ENCODE measurements at regions not wholly inside any gene's neighbourhood (a gene's known extent, or its start where the extent isn't known, plus 50 kb on each side); places are given as distances from the start of the nearest gene placed in this dataset.

DNA sequence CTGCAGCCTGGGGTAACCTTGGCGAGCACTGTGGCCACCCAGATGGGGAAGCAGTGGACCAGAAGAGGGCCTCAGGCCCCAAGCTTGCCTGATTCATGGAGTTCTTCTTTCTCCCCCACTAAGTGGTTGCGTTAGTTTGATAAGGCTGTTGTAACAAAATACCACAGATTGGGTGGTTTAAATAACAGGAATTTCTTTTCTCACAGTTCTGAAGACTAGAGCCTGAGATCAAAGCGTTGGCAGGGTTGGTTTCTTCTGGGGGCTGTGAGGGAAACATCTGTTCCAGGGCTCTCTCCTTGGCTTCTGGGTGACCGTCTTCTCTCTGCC is 105.7 kb upstream of the GATB start:
- H3K9ac ChIP-seq (ENCODE audit: low read length in 5 of 5), result no peak overlapping the region

DNA sequence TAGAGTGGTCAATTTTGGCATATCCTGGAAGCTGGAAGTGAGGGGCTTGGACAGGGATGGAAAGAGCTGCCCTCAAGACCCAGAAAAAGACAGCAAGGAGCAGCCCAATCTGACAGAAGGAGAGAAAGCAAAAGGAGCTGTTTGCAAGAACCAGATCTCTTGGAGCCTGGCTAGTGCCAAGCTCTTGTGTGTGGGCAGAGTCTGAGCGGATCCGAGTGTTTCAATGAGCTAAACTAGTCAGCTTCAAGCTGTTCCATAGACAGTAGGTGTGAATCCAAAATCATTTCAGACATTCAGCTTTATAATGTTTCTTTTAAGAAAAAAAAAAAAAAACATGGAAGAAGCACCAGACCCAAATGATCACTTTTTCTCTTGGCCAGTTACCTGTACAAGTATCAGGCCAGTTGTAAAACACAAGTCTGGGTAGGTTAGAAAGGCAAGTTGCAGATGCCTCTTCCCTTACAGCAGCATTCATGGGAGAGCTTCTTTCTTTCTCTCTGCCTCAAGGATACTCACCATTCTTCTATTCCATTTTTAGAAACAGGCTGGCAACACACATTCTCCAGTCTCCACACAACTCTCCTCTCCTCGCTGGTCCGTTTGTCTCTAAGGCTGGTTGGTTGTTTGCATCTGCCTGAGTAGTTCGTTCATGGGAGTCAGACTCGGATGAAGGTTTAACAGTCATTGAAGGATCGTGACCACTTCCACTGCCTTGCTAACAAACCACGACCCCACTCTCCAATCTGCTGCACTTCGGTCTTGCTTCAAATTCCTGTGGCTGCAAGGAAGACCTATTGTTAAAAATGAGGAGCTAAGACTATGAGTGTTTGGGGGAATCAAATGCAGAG is 105.2 kb upstream of the GATB start:
- Histone ChIP-seq H3K27ac (ENCODE audit: low read depth, low read length) (no peak overlapping the region), H3K9ac (ENCODE audit: low read length in 5 of 5) (no peak overlapping the region), H3K27me3 (ENCODE audit: control insufficient read depth in 5 of 5, insufficient read depth in 4 of 5, low read length in 5 of 5) (no peaks in the 10 kb centered on the region), H3K4me1 (ENCODE audit: control insufficient read depth in 5 of 5, insufficient read depth in 5 of 5, low read length in 5 of 5) (peaks cover 0 to 22% (median 5%) of the 10 kb centered on the region in 5 donors), H3K9me3 (ENCODE audit: control insufficient read depth in 5 of 5, low read length in 5 of 5) (peaks cover 0 to 7% (median 6%) of the 10 kb centered on the region in 5 donors), H3K4me3 (ENCODE audit: low read depth in 1 of 5, low read length in 5 of 5) (no peak overlapping the region), H3K36me3 (ENCODE audit: control insufficient read depth in 5 of 5, insufficient read depth in 5 of 5, low read length in 5 of 5) (no peaks in the 10 kb centered on the region)

More for the DNA sequence above, 105.7 kb upstream of the GATB start:
- Histone ChIP-seq H3K4me1 (ENCODE audit: control insufficient read depth in 5 of 5, insufficient read depth in 5 of 5, low read length in 5 of 5) (peaks cover 0 to 22% (median 5%) of the 10 kb centered on the region in 5 donors), H3K27me3 (ENCODE audit: control insufficient read depth in 5 of 5, insufficient read depth in 4 of 5, low read length in 5 of 5) (no peaks in the 10 kb centered on the region), H3K9me3 (ENCODE audit: control insufficient read depth in 5 of 5, low read length in 5 of 5) (peaks cover 0 to 7% (median 6%) of the 10 kb centered on the region in 5 donors), H3K36me3 (ENCODE audit: control insufficient read depth in 5 of 5, insufficient read depth in 5 of 5, low read length in 5 of 5) (no peaks in the 10 kb centered on the region), H3K27ac (ENCODE audit: low read depth, low read length) (no peak overlapping the region), H3K4me3 (ENCODE audit: low read depth in 1 of 5, low read length in 5 of 5) (no peak overlapping the region)

GRCh38 chr4:151865312-151865711 is 104.5 kb upstream of the GATB start:
- Histone ChIP-seq H3K27ac (ENCODE audit: low read depth, low read length) (no peak overlapping the region), H3K27me3 (ENCODE audit: control insufficient read depth in 5 of 5, insufficient read depth in 4 of 5, low read length in 5 of 5) (no peaks in the 10 kb centered on the region), H3K9me3 (ENCODE audit: control insufficient read depth in 5 of 5, low read length in 5 of 5) (peaks cover 0 to 7% (median 6%) of the 10 kb centered on the region in 5 donors), H3K36me3 (ENCODE audit: control insufficient read depth in 5 of 5, insufficient read depth in 5 of 5, low read length in 5 of 5) (no peaks in the 10 kb centered on the region), H3K9ac (ENCODE audit: low read length in 5 of 5) (no peak overlapping the region), H3K4me1 (ENCODE audit: control insufficient read depth in 5 of 5, insufficient read depth in 5 of 5, low read length in 5 of 5) (peaks cover 0 to 22% (median 5%) of the 10 kb centered on the region in 5 donors), H3K4me3 (ENCODE audit: low read depth in 1 of 5, low read length in 5 of 5) (no peak overlapping the region)

GRCh38 chr4:151864068-151864467 is 103.3 kb upstream of the GATB start:
- no peaks in the 10 kb centered on the region for H3K36me3 ChIP-seq (ENCODE audit: control insufficient read depth in 5 of 5, insufficient read depth in 5 of 5, low read length in 5 of 5)
- H3K27me3 ChIP-seq (ENCODE audit: control insufficient read depth in 5 of 5, insufficient read depth in 4 of 5, low read length in 5 of 5), result no peaks in the 10 kb centered on the region
- H3K9me3 ChIP-seq (ENCODE audit: control insufficient read depth in 5 of 5, low read length in 5 of 5), result peaks cover 0 to 7% (median 6%) of the 10 kb centered on the region in 5 donors
- no peak overlapping the region for H3K27ac ChIP-seq (ENCODE audit: low read depth, low read length)
- no peak overlapping the region for H3K4me3 ChIP-seq (ENCODE audit: low read depth in 1 of 5, low read length in 5 of 5)
- H3K9ac ChIP-seq (ENCODE audit: low read length in 5 of 5), result no peak overlapping the region
- peaks cover 0 to 22% (median 5%) of the 10 kb centered on the region in 5 donors for H3K4me1 ChIP-seq (ENCODE audit: control insufficient read depth in 5 of 5, insufficient read depth in 5 of 5, low read length in 5 of 5)

DNA sequence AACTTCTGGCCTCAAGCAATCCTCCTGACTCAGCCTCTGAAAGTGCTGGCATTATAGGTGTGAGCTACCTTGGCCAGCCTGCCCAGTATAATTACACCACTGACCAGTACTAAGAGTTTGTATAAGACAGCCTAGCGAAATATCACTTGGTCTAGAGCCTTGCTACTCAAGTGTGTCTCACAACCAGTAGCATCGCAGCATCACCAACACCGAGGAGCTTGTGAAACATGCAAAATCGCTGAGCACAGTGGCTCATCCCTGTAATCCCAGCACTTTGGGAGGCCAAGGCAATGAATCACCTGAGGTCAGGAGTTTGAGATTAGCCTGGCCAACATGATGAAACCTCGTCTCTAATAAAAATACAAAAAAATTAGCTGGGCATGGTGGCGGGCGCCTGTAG is 102.0 kb upstream of the GATB start:
- Histone ChIP-seq H3K4me3 (ENCODE audit: low read depth in 1 of 5, low read length in 5 of 5) (no peak overlapping the region), H3K36me3 (ENCODE audit: control insufficient read depth in 5 of 5, insufficient read depth in 5 of 5, low read length in 5 of 5) (no peaks in the 10 kb centered on the region), H3K27ac (ENCODE audit: low read depth, low read length) (no peak overlapping the region), H3K27me3 (ENCODE audit: control insufficient read depth in 5 of 5, insufficient read depth in 4 of 5, low read length in 5 of 5) (no peaks in the 10 kb centered on the region), H3K9me3 (ENCODE audit: control insufficient read depth in 5 of 5, low read length in 5 of 5) (peaks cover 0 to 7% (median 4%) of the 10 kb centered on the region in 5 donors), H3K4me1 (ENCODE audit: control insufficient read depth in 5 of 5, insufficient read depth in 5 of 5, low read length in 5 of 5) (peaks cover 0 to 22% (median 5%) of the 10 kb centered on the region in 5 donors), H3K9ac (ENCODE audit: low read length in 5 of 5) (no peak overlapping the region)

GRCh38 chr4:151860561-151861093 is 99.8 kb upstream of the GATB start:
- Histone ChIP-seq H3K27ac (ENCODE audit: low read depth, low read length) (no peak overlapping the region), H3K9me3 (ENCODE audit: control insufficient read depth in 5 of 5, low read length in 5 of 5) (peaks cover 0 to 2% (median 0%) of the 10 kb centered on the region in 5 donors), H3K9ac (ENCODE audit: low read length in 5 of 5) (no peak overlapping the region), H3K4me3 (ENCODE audit: low read depth in 1 of 5, low read length in 5 of 5) (no peak overlapping the region), H3K4me1 (ENCODE audit: control insufficient read depth in 5 of 5, insufficient read depth in 5 of 5, low read length in 5 of 5) (peaks cover 0 to 12% (median 5%) of the 10 kb centered on the region in 5 donors), H3K27me3 (ENCODE audit: control insufficient read depth in 5 of 5, insufficient read depth in 4 of 5, low read length in 5 of 5) (no peaks in the 10 kb centered on the region), H3K36me3 (ENCODE audit: control insufficient read depth in 5 of 5, insufficient read depth in 5 of 5, low read length in 5 of 5) (no peaks in the 10 kb centered on the region)

DNA sequence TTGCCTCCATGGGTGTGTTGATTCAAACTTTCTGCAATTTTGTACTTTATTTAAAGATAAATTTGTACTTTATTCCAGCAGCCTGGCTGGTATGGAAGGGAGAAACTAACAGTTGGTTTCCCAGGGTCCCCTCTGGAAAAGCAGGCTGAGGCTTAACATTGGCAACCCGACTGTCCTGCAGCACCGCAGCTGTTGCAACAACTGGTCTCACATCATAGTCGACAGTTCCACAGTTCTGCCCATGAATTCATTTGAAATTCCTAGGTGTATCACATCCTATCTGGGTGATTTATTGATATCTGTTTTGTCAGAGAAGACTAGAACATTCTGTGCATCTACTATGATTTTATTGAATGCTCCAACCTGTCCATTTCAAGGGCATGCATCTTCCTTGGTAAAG is 98.8 kb upstream of the GATB start:
- no peak overlapping the region for H3K4me3 ChIP-seq (ENCODE audit: low read depth in 1 of 5, low read length in 5 of 5)
- no peaks in the 10 kb centered on the region for H3K27me3 ChIP-seq (ENCODE audit: control insufficient read depth in 5 of 5, insufficient read depth in 4 of 5, low read length in 5 of 5)
- H3K9ac ChIP-seq (ENCODE audit: low read length in 5 of 5), result no peak overlapping the region
- H3K36me3 ChIP-seq (ENCODE audit: control insufficient read depth in 5 of 5, insufficient read depth in 5 of 5, low read length in 5 of 5), result no peaks in the 10 kb centered on the region
- peaks cover 0 to 2% (median under 1%) of the 10 kb centered on the region in 5 donors for H3K4me1 ChIP-seq (ENCODE audit: control insufficient read depth in 5 of 5, insufficient read depth in 5 of 5, low read length in 5 of 5)
- peaks cover 0 to 4% (median 0%) of the 10 kb centered on the region in 5 donors for H3K9me3 ChIP-seq (ENCODE audit: control insufficient read depth in 5 of 5, low read length in 5 of 5)
- no peak overlapping the region for H3K27ac ChIP-seq (ENCODE audit: low read depth, low read length)

DNA sequence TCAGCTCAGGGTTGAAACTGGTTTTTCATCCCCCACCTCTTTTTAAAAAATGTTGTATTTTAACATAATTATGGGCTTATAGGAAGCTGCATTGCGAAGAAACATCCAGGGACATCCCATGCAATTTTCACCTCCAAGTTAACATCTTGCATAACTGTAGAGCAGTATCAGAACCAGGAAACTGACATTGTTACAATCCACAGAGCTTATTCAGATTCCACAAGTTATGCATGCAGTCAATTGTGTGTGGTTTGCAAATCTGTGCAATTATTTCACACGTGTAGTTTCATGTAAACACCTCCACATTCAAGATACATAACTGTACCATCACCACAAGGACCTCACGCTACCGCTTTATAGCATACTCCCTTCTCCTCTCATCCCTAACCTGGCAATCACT is 97.5 kb upstream of the GATB start:
- Histone ChIP-seq H3K9ac (ENCODE audit: low read length in 5 of 5) (no peak overlapping the region), H3K27ac (ENCODE audit: low read depth, low read length) (no peak overlapping the region), H3K9me3 (ENCODE audit: control insufficient read depth in 5 of 5, low read length in 5 of 5) (peaks cover 0 to 4% (median 0%) of the 10 kb centered on the region in 5 donors), H3K27me3 (ENCODE audit: control insufficient read depth in 5 of 5, insufficient read depth in 4 of 5, low read length in 5 of 5) (no peaks in the 10 kb centered on the region), H3K36me3 (ENCODE audit: control insufficient read depth in 5 of 5, insufficient read depth in 5 of 5, low read length in 5 of 5) (no peaks in the 10 kb centered on the region), H3K4me1 (ENCODE audit: control insufficient read depth in 5 of 5, insufficient read depth in 5 of 5, low read length in 5 of 5) (no peaks in the 10 kb centered on the region), H3K4me3 (ENCODE audit: low read depth in 1 of 5, low read length in 5 of 5) (no peak overlapping the region)

GRCh38 chr4:151857368-151857767 is 96.6 kb upstream of the GATB start:
- peaks cover 0 to 4% (median 0%) of the 10 kb centered on the region in 5 donors for H3K9me3 ChIP-seq (ENCODE audit: control insufficient read depth in 5 of 5, low read length in 5 of 5)
- no peak overlapping the region for H3K27ac ChIP-seq (ENCODE audit: low read depth, low read length)
- H3K27me3 ChIP-seq (ENCODE audit: control insufficient read depth in 5 of 5, insufficient read depth in 4 of 5, low read length in 5 of 5), result no peaks in the 10 kb centered on the region
- H3K36me3 ChIP-seq (ENCODE audit: control insufficient read depth in 5 of 5, insufficient read depth in 5 of 5, low read length in 5 of 5), result no peaks in the 10 kb centered on the region
- H3K4me1 ChIP-seq (ENCODE audit: control insufficient read depth in 5 of 5, insufficient read depth in 5 of 5, low read length in 5 of 5), result no peaks in the 10 kb centered on the region
- H3K4me3 ChIP-seq (ENCODE audit: low read depth in 1 of 5, low read length in 5 of 5), result no peak overlapping the region
- H3K9ac ChIP-seq (ENCODE audit: low read length in 5 of 5), result peak overlapping the region in 1 of 5 donors; percentile 32

GRCh38 chr4:151855747-151856146 is 94.9 kb upstream of the GATB start:
- H3K27ac ChIP-seq (ENCODE audit: low read depth, low read length), result no peak overlapping the region

More at GRCh38 chr4:151855747-151856146, 94.9 kb upstream of the GATB start:
- no peak overlapping the region for H3K9ac ChIP-seq (ENCODE audit: low read length in 5 of 5)
- no peaks in the 10 kb centered on the region for H3K36me3 ChIP-seq (ENCODE audit: control insufficient read depth in 5 of 5, insufficient read depth in 5 of 5, low read length in 5 of 5)
- H3K27me3 ChIP-seq (ENCODE audit: control insufficient read depth in 5 of 5, insufficient read depth in 4 of 5, low read length in 5 of 5), result no peaks in the 10 kb centered on the region
- H3K4me1 ChIP-seq (ENCODE audit: control insufficient read depth in 5 of 5, insufficient read depth in 5 of 5, low read length in 5 of 5), result no peaks in the 10 kb centered on the region
- H3K4me3 ChIP-seq (ENCODE audit: low read depth in 1 of 5, low read length in 5 of 5), result no peak overlapping the region
- peaks cover 0 to 4% (median 0%) of the 10 kb centered on the region in 5 donors for H3K9me3 ChIP-seq (ENCODE audit: control insufficient read depth in 5 of 5, low read length in 5 of 5)

All from subcutaneous abdominal adipose tissue (tissue), 5 donors.